SK-MEL-5 (cell line): ENCODE measurements at regions not wholly inside any gene's neighbourhood (a gene's known extent, or its start where the extent isn't known, plus 50 kb on each side); places are given as distances from the start of the nearest gene placed in this dataset.
"Not testable (repeated sequence)": the region's sequence is repeated elsewhere in the genome, so short reads cannot be mapped to it uniquely, and the experiment has no call there.

Source experiments
- DNase-seq: peaks from one replicate; pipeline ENCODE4 v3.0.0-alpha.2; 2016; ENCODE audit warnings: low read depth, low spot score
- in situ Hi-C: cut with HindIII; loops from 2 replicates; pipeline ENCODE4 v1.10.0; 2016; ENCODE audit warnings: low sequenced_read_pairs, high pct_unique_total_duplicates, low pct_unique_long_range_greater_than_20kb

GRCh38 chr4:158376106-158376840 lies 145.4 kb upstream of the RXFP1 start:
- in situ Hi-C loops, result no loop called here
- no peak for DNase-seq

DNA sequence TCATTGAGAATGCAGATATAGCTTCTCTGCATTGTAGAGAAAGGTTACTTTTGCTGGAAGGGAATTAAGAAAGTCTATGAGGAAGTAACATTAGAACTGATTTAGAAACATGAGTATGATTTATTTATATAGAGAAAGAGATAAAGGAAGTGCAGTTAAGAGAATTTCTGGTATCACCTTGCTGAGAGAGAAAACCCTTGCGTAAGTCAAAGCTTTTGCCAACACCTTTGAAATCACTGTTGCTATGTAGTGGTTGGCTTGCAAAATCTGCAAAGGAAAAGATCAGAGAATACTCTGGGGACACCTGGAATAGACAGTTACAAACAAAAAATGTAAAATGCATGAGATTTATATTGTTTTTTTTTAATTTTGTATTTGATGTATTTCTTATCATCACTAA lies 137.3 kb upstream of the RXFP1 start:
- in situ Hi-C loops, result no loop called here
- DNase-seq, result no peak

DNA sequence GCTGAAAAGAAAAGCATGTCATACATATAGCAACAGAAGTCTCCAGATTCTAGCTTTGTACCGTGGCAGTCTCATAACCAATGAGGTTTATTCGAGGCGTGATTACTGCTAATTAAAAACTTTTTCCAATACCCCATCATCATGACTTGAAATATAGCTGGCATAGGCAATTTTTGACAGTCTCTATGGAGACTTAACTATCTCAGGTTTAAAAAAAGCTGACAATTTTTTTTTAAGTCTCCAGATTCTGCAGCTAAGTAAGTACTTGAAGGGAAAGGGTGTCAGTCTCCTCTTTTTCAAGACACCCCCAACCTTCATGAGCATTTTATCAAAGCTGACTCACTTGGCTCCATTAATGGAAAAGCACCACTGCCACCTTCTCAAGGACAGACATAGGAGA lies 126.3 kb upstream of the RXFP1 start:
- DNase-seq, result no peak
- in situ Hi-C loops, result no loop called here

DNA sequence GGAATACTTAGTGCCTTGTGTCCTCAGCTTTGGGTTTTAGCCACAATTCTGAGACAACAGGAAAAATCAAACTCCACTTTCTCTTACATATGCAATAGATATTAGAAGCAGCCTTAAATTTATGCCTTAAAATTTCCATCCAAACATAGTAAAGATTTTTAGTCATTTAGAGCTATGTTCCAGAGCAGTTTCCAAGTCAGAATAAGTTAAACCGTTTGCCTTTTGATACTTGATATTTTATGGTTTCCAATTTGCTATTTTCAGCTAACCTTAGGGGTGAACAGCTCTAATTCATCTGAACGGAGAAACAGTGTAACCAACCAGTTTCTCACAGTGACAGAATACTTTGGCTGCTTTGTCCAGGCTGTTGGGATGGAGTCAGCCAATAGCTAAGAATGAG lies 125.8 kb upstream of the RXFP1 start:
- in situ Hi-C loops, result no loop called here
- DNase-seq, result no peak

GRCh38 chr4:158397781-158398180 lies 123.9 kb upstream of the RXFP1 start:
- in situ Hi-C loops, result no loop called here
- no peak for DNase-seq

DNA sequence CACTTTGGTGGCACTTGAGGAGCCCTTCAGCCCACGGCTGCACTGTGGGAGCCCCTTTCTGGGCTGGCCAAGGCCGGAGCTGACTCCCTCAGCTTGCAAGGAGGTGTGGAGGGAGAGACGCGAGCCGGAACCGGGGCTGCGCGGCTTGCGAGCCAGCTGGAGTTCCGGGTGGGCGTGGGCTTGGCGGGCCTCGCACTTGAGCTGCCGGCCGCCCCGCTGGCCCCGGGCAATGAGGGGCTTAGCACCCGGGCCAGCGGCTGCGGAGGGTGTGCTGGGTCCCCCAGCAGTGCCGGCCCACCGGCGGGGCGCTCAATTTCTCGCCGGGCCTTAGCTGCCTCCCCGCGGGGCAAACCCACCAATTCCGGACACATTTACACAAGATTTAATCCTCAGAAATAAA lies 113.7 kb upstream of the RXFP1 start:
- in situ Hi-C loops, DNase-seq: not testable (repeated sequence)

GRCh38 chr4:158410272-158410671 lies 111.4 kb upstream of the RXFP1 start:
- peak; percentile 54 for DNase-seq
- in situ Hi-C loops, result no loop called here

- in situ Hi-C loops, result no loop called here
- DNase-seq, result no peak
Measured at GRCh38 chr4:158411269-158411668, 110.4 kb upstream of the RXFP1 start.

- in situ Hi-C loops, result not testable (repeated sequence)
- peak; percentile 4 for DNase-seq
Measured at GRCh38 chr4:158418679-158419078, 103.0 kb upstream of the RXFP1 start.

DNA sequence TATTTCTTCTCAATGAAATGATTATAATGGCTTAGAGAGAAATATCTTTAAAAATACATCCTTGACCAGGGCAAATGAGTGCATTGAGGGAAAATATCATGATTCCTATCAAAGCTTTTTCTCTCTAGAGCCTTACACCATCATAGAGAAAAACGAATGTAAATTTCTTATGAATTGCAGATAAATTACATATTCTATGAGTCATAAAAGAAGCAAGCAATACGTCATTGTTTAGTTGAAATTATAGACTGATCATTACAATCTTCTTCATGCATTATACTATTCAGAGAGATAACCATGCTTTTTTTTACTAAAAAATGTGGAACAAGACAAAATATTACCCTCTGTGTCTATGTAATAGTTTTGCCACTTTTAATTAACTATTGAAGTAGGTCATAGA lies 100.9 kb upstream of the RXFP1 start:
- no peak for DNase-seq
- in situ Hi-C loops, result no loop called here

- in situ Hi-C loops, result no loop called here
- DNase-seq, result no peak
Measured at GRCh38 chr4:158422546-158422945, 99.1 kb upstream of the RXFP1 start.

DNA sequence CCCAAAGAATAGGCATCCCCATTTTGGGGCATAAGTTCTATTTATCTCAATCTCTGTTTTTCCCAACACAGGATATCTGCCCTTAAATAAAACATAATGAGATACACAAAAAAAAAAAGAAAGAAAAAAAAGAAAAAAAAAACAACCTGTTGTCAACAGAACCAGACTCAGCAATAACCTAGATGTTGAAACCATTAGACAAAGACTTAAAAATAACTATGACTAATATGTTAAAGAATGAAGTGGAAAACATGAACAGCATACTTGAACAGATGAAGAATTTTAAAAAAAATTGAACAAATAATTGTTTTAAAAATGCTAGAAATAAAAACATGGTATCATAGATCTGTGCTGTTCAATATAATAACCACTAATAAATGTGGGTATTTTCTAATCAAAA lies 93.4 kb upstream of the RXFP1 start:
- in situ Hi-C loops, result no loop called here
- DNase-seq, result no peak

DNA sequence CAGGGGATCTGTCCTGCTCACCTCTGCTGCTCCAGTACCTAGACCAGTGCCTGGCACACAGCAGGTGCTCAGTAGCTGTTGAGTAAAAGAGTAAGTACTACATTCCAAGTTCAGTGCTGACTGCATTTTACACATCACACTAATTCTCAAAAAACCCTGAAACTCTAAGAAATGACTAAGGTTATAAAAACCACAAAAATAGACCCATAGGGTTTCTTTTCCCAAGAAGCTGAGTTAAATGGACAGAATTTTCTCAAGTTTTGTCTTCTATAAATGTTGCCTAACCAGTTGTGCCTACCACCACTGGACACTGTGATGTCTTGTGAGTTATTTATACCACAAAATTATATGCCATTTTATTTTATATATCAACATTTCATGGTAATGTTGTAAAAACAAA lies 78.9 kb upstream of the RXFP1 start:
- in situ Hi-C loops, result no loop called here
- DNase-seq, result no peak

DNA sequence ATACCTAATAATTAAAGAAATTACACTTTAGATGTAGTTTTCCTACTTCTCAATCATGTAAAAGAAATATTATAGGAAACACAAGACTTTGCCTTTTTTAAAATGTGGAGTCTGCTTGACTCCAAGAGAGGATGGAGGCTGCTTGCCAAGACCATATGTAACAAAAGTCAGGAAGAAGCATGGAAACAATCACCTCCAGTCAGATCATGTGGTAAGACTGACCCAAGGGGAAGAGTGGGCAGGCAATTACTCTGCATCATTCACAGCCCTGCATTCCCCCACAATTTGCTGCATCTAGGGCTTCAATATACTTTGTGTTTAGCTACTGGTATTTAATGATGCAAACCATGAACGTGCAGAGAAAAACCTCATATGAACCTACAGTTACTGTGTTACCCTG lies 78.0 kb upstream of the RXFP1 start:
- no peak for DNase-seq
- in situ Hi-C loops, result no loop called here

- no peak for DNase-seq
- in situ Hi-C loops, result no loop called here
Measured at GRCh38 chr4:158444621-158445020, 77.1 kb upstream of the RXFP1 start.

- DNase-seq, result no peak
- in situ Hi-C loops, result no loop called here
Measured at GRCh38 chr4:158446106-158446505, 75.6 kb upstream of the RXFP1 start.

- in situ Hi-C loops, result no loop called here
- no peak for DNase-seq
Measured at GRCh38 chr4:158450741-158451140, 70.9 kb upstream of the RXFP1 start.

GRCh38 chr4:158452116-158452515 lies 69.6 kb upstream of the RXFP1 start:
- in situ Hi-C loops, DNase-seq: not testable (repeated sequence)

DNA sequence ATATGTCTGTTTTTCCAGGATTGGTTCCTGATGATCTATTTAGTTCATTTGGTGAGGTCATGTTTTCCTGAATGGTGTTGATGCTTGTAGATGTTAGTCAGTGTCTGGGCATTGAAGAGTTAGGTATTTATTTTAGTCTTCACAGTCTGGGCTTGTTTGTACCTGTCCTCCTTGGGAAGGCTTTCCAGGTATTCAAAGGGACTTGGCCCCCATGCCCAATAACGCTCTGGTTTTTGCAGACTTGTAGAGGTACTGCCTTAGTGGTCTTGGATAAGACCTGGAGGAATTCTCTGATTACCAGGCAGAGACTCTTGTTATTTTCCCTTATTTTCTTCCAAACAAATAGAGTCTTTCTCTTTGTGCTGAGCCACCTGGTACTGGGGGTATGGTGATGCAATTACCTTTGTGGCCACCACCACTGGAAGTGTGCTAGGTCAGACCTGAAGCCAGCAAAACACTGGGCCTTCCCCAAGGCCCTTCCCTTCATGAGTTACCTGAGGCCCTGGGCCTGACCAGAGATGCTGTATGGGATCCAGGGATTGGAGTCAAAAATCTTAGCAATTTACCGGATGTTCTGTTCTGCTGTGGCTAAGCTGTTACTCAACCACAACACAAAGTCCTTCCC lies 63.3 kb upstream of the RXFP1 start:
- DNase-seq, result no peak

More for the DNA sequence above, 63.3 kb upstream of the RXFP1 start:
- in situ Hi-C loops, result no loop called here
